GM21360 (cell line): ENCODE measurements at regions not wholly inside any gene's neighbourhood (a gene's known extent, or its start where the extent isn't known, plus 50 kb on each side); places are given as distances from the start of the nearest gene placed in this dataset.

Source experiments
- ATAC-seq: cut with Tn5 transposase; IDR thresholded peaks from one replicate; pipeline ENCODE4 v1.9.1; 2021; ENCODE audit warnings: mild to moderate bottlenecking, moderate library complexity; ENCODE audit not compliant: unreplicated experiment

DNA sequence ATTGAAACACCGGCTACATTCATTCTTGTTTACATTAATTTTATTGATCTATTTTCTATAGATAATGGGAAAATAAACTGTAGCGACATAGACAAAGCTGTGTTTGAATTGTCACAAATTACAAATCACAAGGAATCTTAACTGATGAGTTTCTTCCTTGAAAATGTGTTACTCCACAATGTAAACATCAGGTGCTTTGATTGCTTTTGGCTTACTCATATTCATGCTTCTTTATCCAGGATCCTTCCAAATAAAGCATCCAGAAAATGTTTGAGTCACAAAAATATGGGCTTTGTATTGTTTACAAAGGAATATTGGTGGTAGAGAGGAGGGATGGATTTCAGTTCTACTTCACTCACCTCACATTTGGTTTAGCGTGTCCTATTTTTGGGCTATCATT lies 64.0 kb downstream of the BMP2 start:
- no peak for ATAC-seq

DNA sequence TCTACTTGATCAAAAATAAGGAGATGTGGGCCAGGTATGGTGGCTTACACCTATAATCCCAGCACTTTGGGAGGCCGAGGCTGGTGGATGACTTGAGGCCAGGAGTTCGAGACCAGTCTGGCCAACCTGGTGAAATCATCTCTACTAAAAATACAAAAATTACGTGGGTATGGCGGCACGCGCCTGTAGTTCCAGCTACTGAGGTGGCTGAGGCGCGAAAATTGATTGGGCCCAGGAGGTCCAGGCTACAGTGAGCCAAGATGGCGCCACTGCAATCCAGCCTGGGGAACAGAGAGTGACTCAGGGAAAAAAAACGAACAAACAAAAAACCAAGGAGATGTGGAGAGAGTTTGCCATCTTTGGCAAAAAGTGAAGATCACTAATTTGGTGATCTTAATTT lies 65.3 kb downstream of the BMP2 start:
- ATAC-seq, result no peak

DNA sequence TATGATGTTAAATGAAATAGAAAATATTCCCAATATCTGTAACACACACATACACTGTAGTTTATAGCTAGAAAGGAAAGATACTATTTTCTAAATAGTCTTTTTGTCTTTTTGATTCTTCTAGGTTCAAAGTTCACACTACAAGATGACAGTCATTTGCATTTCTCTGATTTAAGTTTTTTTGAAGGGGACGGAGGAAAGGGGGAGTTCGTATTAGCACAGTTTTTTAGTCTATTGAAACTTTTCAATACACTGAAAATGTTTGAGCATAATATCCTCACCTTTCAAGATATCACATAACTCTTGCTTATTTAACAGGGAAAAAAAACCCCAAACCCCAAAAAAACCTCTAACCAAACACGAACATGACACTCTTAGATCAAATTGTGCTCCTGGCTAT lies 68.1 kb downstream of the BMP2 start:
- no peak for ATAC-seq

DNA sequence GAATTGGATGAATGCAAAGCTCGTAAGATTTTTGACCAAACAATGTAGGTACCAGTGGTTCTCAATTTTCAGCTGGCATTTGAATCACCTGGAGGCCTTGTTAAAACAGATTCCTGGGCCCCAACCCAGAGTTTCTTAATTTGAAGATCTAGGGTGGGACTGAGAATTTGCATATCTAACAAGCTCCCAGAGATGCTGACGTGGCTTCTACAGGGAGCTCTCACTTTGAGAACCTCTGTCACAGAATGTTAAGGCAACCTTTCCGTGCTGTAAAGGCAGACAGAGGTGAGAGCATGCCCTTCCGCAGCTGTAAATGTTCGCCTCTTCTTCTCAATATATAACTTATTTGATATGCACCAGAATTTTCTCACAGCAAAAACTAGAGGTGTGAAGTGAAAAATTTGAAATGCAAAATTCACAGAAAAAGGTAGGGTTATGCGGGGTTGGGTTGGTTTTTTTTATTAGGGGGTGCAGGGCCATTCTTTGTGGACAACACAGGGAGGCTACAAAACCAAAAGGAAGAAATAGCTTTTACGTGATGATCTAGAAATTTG lies 69.4 kb downstream of the BMP2 start:
- ATAC-seq, result no peak

DNA sequence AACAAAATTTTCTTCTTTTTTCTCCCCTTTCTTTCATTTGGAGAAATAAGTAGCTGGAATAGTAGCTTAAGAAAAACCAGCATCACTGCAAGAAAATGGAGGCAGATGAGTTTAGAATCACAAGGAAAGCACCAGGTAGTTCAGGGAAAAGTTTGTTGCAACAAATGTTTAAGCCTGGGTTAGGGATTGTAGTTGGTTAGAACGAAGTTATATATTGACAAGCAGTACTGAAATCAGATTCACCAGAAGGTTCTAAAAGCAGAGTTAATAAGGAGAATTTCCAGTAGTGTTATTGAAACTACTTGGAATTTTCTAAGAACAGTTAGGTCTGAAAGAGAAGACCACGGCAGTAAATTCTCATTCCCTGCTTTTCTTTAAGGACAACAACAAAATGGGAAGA lies 70.2 kb downstream of the BMP2 start:
- ATAC-seq, result no peak

DNA sequence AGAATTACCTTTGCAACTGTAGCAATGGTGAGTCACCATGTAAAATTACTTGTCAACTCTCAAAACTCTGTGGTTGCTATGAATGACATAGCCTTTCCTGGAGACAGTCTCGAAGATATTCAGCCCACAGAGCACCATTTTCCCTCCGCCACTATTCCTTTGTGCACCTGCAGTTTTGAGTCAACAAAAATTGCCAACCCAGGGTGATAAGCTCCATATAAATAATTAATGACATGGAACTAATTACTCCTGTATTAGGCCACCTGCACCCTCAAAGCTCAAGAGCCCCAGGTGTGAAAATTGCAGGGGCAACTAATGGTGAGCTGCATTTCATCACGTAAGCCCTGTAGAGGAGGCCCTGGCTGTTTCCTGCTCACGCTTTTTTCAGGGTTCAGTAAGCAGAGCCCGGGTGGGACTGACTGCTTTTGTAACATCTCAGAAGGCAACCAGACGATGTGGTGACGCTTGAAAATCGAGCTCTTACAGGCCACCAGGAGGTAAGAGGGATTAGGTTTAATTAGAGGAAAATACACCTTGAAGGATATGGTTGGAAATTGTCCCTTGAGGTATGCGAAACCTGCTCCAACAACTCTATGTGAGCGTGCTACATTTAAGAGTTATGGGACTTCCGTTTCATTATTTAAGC lies 70.8 kb downstream of the BMP2 start:
- ATAC-seq, result no peak

DNA sequence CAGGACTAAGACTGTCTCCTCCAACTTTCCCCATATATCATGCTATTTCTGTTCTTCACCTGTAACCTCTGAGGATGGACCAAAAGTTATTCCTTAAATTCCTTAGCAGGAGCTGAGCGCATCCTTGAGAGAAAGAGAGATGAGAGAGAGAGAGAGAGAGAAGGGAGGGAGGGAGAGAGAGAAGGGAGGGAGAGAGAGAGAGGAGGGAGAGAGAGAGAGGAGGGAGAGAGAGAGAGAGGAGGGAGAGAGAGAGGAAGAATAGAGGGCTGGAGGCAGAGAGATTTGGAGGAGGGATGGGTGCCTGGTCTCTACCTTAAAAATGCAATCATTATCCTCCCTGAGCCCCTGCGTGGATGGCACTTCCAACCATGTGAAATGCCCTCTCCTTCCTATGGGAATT lies 73.6 kb downstream of the BMP2 start:
- no peak for ATAC-seq

DNA sequence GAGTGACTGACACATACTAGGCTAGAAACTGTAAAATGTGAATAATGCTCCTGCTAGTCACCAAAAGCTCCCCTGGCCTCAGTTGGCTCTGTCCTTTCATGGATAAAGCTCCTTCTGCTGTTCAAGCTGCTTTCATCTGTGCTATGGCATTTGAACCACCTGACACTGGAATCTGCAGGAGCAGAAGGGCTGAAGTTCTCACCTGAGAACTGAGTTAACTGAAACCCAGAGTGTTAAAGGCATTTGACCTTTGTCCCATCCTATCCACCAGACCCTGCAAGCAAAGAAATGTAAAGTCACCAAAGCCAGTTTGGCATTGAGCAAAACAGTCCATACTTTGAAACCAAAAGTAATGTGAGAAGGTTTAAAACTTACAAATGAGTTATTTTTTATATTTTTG lies 77.7 kb downstream of the BMP2 start:
- no peak for ATAC-seq

DNA sequence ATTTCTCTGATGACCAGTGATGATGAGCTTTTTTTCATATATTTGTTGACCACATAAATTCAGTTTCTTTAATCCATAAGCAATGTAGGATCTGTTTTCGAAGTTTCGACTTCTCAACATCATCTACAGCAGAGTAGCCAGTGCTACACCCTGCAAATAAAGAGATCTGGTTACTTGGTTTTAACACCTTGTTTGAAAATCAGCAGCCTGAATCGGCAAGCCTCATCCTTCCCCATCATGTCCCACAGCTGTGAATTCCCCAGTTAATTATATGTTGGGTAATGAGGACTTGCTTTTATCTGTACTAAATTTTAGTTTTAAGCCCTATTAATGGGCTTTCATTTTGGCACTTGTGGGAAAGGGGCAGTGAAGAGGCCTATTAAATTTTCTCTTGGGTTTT lies 80.6 kb downstream of the BMP2 start:
- no peak for ATAC-seq

DNA sequence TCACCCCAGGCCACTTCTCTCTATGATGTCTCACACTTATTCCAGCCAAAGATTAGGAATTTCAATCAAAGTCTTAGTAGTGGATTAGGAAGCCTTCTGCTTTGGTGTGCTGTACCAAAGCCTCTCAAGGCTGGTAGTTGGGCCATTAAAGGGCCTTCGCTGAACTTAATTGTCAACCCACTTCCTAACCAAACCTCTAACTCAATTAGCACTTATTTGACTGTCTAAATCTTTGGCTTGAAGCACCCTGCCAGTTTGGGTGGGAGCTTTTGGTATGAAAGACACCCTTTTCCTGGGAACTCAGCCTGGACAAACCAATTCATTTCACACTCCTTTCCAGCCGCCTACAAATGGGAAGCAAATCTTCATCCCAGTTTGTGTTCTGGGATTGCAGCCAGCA lies 81.5 kb downstream of the BMP2 start:
- no peak for ATAC-seq

DNA sequence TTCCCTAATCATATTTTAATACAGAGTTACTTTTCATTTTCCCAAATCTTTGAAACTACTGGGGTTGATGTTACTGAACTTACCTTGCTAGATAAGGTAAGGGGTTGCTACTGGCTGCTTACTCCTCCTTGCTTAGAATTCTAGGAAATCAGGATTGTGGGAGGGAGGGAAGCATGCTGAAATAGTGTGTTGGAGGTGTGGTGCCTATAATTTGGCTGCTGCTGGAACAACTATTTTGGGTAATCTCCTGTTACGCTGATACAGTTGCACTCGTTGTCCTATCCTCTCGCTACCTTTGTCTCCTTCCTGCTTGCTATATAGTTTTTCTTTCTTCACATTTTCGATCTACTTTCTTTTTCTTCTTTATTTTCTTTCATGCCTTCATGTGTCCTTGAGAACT lies 83.7 kb downstream of the BMP2 start:
- ATAC-seq, result no peak

DNA sequence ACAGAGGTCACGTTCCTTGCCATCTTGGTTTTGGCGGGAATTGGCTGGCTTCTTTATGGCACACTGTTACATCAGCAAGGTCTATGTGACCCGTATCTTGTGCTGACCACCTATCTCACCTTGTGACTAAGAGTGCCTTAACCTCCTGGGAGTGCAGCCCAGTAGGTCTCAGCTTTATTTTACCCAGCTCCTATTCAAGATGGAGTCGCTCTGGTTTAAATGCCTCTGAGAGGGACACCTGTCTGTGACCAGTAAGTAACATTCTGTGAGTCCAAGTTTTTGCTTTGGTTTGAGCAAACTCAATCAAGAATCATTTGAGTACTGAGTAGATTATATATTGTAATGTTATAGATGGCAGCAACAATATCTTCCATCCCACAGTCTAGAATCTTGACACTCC lies 85.0 kb downstream of the BMP2 start:
- ATAC-seq, result no peak

DNA sequence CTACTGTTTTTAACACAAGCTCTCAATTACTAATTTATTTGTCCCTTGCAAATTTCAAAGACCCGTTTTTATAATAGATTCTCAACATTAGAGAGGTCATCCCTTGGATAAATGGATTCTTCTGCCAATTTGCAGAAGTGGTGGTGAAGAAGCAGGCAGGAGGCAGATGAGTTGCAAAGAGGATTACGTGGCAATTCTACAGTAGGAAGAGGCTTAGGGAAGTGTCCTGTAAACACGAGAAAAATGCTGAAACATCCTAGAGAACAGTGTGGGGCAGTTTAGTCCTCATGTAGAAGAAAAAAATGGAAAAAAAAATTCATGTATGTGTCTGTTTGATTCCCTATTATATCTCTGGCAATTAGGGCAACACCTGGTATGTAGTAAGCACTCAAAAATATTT lies 87.6 kb downstream of the BMP2 start:
- ATAC-seq, result no peak

DNA sequence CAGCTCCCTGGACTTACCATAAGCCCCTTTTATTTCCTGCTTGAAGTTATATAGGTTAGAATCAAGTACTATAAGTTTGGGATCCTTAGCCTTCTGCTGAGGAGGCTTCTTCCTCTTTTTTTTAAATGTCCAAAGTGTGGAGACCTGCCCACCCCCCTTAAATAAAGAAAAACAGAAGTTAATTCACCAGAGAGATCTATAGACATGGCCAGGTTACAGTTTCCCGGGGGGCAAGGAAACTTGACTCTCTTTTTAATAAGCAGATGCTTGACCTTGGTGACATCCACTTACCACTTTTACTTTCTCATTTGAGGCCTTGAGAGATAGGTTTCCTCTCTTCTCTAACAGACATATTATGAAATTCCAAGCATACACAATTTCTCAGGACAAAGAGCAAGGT lies 88.3 kb downstream of the BMP2 start:
- ATAC-seq, result no peak

DNA sequence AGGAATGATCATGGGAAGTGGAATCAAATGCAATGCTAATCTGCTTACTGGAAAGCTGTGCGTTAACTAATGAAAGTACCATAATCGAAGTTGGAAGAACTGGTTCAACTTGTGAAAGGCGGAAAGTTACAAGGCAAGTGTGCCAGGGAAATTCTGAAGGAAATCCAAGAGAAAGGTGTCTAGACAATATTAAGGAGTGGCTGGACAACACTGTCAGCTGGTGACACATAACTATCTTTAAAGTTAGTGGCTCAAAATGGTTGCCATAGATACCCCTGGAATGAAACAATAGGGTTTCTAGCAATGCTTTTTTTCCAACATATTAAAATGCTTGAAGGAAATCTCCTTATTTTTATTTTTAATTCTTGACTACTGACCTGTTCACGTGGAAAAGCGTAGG lies 90.4 kb downstream of the BMP2 start:
- ATAC-seq, result no peak

DNA sequence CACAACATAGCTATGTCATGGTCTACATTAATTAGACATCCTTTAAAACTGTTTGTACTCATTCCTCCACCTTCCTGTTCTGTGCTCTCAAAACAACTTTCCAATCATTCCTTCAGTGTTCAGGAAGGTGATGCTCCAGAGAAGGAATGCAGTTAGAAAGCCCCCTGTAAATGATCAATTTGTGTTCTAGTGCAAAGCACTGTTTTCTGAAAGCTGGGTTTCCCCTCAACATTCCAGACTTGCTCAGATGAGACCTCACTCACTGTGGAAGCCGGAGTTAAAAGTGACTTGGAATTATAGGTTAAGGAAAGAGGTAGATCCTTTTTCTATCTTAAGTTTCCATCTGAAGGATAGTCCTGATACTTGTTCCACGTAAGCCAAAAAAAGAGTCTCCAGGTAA lies 95.9 kb downstream of the BMP2 start:
- no peak for ATAC-seq

DNA sequence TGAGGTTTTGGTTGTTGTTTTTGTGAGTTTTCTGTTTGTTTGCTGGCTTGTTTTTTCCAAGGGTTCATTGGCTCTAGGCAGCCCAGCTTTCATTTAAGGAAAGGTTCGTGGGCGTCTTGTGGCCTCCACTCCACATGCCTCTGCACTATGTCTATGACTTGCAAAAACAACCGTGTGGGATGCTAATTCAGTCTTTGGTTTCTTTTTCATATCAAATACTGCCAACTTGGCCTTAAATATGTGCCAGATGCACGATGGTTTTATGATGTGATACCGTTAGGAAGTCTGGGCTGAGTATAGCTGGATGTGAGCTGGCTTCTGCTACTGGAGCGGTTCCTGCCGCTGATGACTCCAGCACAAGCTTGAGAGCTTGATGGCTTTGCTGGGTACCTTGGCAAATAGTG lies 96.3 kb downstream of the BMP2 start:
- no peak for ATAC-seq

DNA sequence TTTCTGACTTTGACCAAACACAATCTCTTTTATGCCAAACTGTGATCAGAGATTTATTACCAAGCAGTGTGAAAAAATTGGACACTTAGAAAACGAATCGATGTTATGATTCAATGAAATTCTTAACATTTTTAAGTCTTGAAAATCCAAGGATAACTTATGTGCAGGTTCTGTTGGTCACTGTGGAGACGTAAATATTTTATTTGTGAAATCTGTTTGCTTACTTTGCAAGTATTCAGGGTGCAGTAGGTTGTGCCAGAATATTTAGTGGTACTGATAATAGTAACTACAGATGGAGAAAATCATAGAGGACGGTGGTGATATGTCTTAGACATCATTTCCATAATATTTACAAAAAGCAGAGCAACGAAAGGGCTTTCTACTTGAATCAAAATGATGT lies 97.3 kb downstream of the BMP2 start:
- ATAC-seq, result no peak

DNA sequence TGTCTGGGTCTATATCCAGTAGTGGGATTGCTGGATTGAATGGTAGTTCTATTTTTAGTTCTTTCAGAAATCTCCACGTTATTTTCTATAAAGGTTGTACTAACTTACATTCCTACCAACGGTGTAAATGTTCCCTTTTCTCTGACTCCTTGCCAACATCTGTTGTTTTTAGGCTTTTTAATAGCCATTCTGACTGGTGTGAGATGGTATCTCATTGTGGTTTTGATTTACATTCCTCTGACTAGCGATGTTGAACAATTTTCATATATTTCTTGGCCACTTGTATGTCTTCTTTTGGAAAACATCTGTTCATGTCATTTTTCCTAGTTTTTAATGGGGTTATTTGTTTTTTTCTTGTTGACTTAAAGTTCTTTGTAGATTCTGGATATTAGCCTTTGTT lies 99.3 kb downstream of the BMP2 start:
- no peak for ATAC-seq

DNA sequence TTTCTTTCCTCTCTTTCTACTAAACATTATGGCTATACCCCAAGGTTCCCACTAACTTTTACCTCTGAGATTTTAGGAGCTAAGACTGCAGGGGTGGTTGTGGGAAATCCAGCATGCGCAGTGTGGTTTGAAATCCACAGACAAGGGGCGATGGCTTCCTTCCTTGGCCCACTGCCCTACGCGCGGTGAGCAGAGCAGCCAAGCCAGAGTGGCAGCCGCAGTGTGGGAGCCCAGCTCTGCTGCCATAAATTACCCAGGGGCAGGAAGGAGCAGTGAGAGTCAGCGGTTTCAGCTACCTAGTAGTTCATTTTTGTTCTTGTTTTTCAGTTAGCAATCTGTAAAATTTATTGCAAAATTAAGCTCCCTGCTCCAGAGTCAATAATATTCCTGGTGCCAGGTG lies 101.4 kb downstream of the BMP2 start:
- no peak for ATAC-seq

DNA sequence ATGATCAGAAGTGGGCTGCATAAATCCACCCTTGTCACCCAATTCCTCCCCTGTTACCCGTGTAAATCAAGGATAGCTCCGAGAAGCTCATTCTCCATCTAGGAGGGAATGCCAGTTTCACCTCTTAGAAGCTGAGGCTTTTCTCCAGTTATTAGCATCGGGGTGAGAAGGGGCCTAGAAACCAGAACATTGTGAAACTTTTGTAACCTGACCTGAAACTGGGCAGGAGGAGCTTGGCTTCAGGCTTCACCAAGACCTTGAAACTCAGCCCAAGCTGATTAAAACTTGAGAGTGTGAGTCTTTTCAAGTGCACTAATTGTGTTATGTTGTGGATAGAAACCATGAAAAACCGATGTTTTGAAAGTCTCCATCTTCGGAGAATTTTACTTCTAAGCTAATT lies 103.1 kb downstream of the BMP2 start:
- ATAC-seq, result no peak

DNA sequence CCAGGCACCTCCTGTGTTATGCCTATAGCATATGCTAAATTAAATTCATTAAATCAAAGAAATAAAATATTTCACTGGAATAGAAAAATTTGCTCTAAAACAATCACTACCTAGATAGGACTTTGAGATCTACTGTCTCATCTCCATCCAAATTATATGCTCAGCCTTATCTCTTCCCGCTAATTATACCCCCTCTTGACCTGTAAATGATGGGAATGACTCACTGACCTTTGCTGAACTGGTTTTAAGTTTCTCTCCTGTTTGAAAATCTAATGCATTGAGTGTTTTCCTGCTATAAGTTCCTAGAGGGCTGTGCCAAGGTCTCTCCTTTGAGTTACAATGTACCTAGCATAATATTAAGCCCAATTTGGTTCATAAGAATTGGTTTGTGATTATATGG lies 110.1 kb downstream of the BMP2 start:
- ATAC-seq, result no peak

DNA sequence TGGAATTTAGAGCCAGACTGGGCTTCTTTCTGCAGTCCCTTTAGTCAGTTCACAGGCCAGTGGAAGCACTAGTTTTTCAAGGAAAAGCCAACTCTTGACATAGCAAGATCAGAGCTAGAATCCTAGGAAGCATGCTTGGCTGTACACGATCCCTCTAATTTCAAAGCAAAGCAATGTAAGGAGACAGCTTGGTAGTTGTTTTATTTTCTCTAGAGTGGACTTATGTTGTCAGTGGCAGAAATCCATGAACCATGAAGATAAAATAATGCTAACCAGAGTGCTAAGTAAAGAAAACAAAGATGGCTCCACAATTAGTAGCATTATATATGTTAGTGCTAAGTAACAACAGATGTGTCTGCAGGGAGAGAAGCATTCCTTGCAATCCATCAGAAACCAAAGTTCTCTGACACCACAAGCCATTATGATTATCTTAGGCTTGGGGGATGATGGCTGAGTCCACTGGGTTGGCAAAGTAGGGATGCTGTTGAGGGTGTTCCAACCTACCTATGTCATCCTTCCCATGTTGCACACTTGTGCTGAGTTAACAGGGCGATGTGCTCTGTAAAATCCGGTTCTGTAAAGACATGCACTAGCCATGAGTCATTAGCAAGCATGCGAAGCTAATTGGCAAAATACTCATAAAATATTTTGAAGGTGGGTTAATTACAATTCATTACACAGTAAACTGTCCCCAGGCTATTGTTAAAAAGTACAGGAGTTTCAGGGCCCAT lies 115.2 kb downstream of the BMP2 start:
- ATAC-seq, result no peak
